NT2/D1 (cell line): ENCODE measurements at regions not wholly inside any gene's neighbourhood (a gene's known extent, or its start where the extent isn't known, plus 50 kb on each side); places are given as distances from the start of the nearest gene placed in this dataset.

ENCODE experiments used
- SUZ12 ChIP-seq: IDR thresholded peaks from 2 replicates; pipeline ENCODE4 v1.6.1; 2011; ENCODE audit not compliant: insufficient read length, insufficient read depth; ENCODE audit errors: extremely low read depth
- YY1 ChIP-seq: IDR thresholded peaks from 2 replicates; pipeline ENCODE4 v1.6.1; 2011; ENCODE audit not compliant: insufficient read length, insufficient read depth
- ZNF274 ChIP-seq: IDR thresholded peaks from 2 replicates; pipeline ENCODE4 v1.6.1; 2011; ENCODE audit warnings: mild to moderate bottlenecking, low read depth, low read length

DNA sequence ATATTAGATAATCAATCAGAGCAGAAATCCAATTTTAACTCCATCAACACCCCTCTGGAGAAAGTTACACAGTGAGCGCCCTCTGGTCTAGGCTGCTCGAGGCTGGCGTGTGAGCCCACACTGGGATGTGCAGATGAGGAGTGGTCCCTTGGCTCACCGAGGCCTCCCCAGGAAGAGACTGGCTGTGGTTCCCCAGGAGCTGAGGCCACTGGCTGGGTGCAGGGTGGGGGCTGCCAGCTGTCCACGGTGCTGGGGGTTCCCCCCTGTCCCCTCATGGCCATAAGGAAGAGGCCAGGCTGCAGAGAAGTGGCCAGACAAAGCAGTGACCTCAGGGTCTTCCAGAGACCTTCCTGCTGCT, 750.7 kb downstream of the BRD1 start:
- TF ChIP-seq YY1: no peak
- no peak for TF ChIP-seq ZNF274
- TF ChIP-seq SUZ12: no peak
